A549 (cell line): ENCODE measurements at regions not wholly inside any gene's neighbourhood (a gene's known extent, or its start where the extent isn't known, plus 50 kb on each side); places are given as distances from the start of the nearest gene placed in this dataset.

ENCODE experiments used
- CTCF ChIP-seq: fragments of >200 bp; sonication (Bioruptor Twin); formaldehyde crosslinking; IDR thresholded peaks from 3 replicates; pipeline ENCODE4 v1.5.1; 2016
- EP300 ChIP-seq, 2 experiments: fragments of >200 bp; sonication (Bioruptor Twin); formaldehyde crosslinking; IDR thresholded peaks; 2 replicates in 1 of 2; 3 replicates in 1 of 2; pipeline ENCODE4 v1.6.1; 2016 to 2017
- HDAC2 ChIP-seq: fragments of 200-600 bp; sonication (generic); IDR thresholded peaks from 2 replicates; pipeline ENCODE4 v1.6.1; 2016
- MYC ChIP-seq: IDR thresholded peaks from 2 replicates; pipeline ENCODE4 v1.6.1; 2012; ENCODE audit warnings: mild to moderate bottlenecking, inconsistent platforms, low read length, improper control_type of control experiment, borderline replicate concordance
- NR3C1 ChIP-seq: fragments of >200 bp; sonication (Bioruptor Twin); formaldehyde crosslinking; IDR thresholded peaks from 3 replicates; pipeline ENCODE4 v1.6.1; 2017
- POLR2A ChIP-seq: IDR thresholded peaks from 2 replicates; pipeline ENCODE4 v1.6.1; 2012; ENCODE audit warnings: mild to moderate bottlenecking, low read length
- RAD21 ChIP-seq, 2 experiments: fragments of >200 bp in 1 of 2; sonication (Bioruptor Twin) in 1 of 2; formaldehyde crosslinking in 1 of 2; IDR thresholded peaks in 1 of 2; conservative IDR thresholded peaks in 1 of 2; 2 replicates in 1 of 2; 3 replicates in 1 of 2; pipeline ENCODE4 v1.6.1; 2012 to 2018; ENCODE audit warnings: inconsistent platforms in 1 of 2
- REST ChIP-seq: fragments of 200-600 bp; sonication (generic); IDR thresholded peaks from 2 replicates; pipeline ENCODE4 v1.6.1; 2016; ENCODE audit warnings: antibody characterized with exemption, mild to moderate bottlenecking, moderate library complexity
- RFX5 ChIP-seq: fragments of 450-650 bp; IDR thresholded peaks from 2 replicates; pipeline ENCODE4 v1.7.1; 2014; ENCODE audit warnings: antibody characterized with exemption, mild to moderate bottlenecking, moderate library complexity
- SMC3 ChIP-seq: fragments of >200 bp; sonication (Bioruptor Twin); formaldehyde crosslinking; IDR thresholded peaks from 3 replicates; pipeline ENCODE4 v1.6.1; 2018; ENCODE audit warnings: inconsistent platforms
- ZFP36 ChIP-seq: fragments of 450-650 bp; IDR thresholded peaks from 2 replicates; pipeline ENCODE4 v1.6.1; 2014; ENCODE audit warnings: borderline replicate concordance; ENCODE audit not compliant: partially characterized antibody

DNA sequence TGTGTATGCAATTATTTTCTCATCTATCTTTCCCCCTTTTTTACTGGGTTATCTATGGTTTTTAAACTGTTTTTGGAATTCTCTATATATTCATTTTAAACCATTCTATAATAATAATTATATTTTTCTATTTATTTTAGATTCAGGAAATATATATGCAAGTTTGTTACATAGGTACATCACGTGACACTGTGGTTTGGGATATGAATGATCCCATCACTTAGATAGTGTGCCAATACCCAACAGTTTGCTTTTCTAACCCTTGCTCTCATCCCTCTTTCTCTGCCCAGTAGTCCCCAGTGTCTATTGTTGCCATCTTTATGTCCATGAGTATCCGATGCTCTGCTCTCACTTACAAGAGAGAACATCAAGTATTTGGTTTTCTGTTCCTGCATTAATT, 65.8 kb upstream of the SPHKAP start:
- TF ChIP-seq EP300 (IDR thresholded peaks at IDR 0.05) (no peak), CTCF (no peak), POLR2A (no peak), ZFP36 (no peak), MYC (no peak), REST (no peak), NR3C1 (no peak), SMC3 (no peak), HDAC2 (no peak), RFX5 (no peak), RAD21 (conservative IDR thresholded peaks at IDR 0.05 in 1 of 2, IDR thresholded peaks at IDR 0.05 in 1 of 2) (no peak)
